Esophagus muscularis mucosa (tissue), 3 donors: ENCODE measurements at regions not wholly inside any gene's neighbourhood (a gene's known extent, or its start where the extent isn't known, plus 50 kb on each side); places are given as distances from the start of the nearest gene placed in this dataset.

Experiments
- POLR2AphosphoS5 ChIP-seq, 2 donors: sonication (generic); formaldehyde crosslinking; IDR thresholded peaks; one replicate each; pipeline ENCODE4 v1.6.1; 2017; ENCODE audit warnings: antibody characterized with exemption in 2 of 2
- TF ChIP-seq, protein P1 (sequence below), 3 experiments: fragments of 200-600 bp in 2 of 3; fragments of 450-650 bp in 1 of 3; sonication (generic) in 2 of 3; IDR thresholded peaks; one replicate each; pipeline ENCODE4 v1.5.1; 2017 to 2019; ENCODE audit warnings: antibody characterized with exemption in 3 of 3, mild to moderate bottlenecking in 2 of 3, moderate library complexity in 1 of 3

GRCh38 chr1:227490478-227490877, 72.9 kb upstream of the ZNF678 start:
- TF ChIP-seq, protein P1, sequence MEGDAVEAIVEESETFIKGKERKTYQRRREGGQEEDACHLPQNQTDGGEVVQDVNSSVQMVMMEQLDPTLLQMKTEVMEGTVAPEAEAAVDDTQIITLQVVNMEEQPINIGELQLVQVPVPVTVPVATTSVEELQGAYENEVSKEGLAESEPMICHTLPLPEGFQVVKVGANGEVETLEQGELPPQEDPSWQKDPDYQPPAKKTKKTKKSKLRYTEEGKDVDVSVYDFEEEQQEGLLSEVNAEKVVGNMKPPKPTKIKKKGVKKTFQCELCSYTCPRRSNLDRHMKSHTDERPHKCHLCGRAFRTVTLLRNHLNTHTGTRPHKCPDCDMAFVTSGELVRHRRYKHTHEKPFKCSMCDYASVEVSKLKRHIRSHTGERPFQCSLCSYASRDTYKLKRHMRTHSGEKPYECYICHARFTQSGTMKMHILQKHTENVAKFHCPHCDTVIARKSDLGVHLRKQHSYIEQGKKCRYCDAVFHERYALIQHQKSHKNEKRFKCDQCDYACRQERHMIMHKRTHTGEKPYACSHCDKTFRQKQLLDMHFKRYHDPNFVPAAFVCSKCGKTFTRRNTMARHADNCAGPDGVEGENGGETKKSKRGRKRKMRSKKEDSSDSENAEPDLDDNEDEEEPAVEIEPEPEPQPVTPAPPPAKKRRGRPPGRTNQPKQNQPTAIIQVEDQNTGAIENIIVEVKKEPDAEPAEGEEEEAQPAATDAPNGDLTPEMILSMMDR (IDR thresholded peaks at IDR 0.05): no peak
- TF ChIP-seq POLR2AphosphoS5 (IDR thresholded peaks at IDR 0.05): no peak
